Panc1 (cell line): ENCODE measurements at regions not wholly inside any gene's neighbourhood (a gene's known extent, or its start where the extent isn't known, plus 50 kb on each side); places are given as distances from the start of the nearest gene placed in this dataset.
"Not testable (repeated sequence)": the region's sequence is repeated elsewhere in the genome, so short reads cannot be mapped to it uniquely, and the experiment has no call there.

Source experiments
- ATAC-seq: fragments of 200-7000 bp; cut with Tn5 transposase; 2 replicates; pipeline ENCODE4 v1.9.1; 2020; ENCODE audit warnings: mild to moderate bottlenecking, moderate library complexity
- BruUV-seq: library from RNA; stranded (reverse); fragments of 400-500 nt; replicated peaks from 2 replicates; lab custom pipeline; 2021; lab: Mats Ljungman, UMichigan
- CTCF ChIA-PET: fragments of 300-600 bp; sonication (Branson Sonifier 250); formaldehyde crosslinking; loops from one replicate; lab custom pipeline; 2022; ENCODE audit warnings: antibody characterized with exemption; lab: Charles Lee
- POLR2A ChIA-PET: fragments of 300-600 bp; sonication (Branson Sonifier 250); formaldehyde crosslinking; loops from one replicate; lab custom pipeline; 2022; ENCODE audit warnings: antibody characterized with exemption; lab: Charles Lee
- DNase-seq: peaks from one replicate; pipeline ENCODE4 v3.0.0-alpha.2; 2010; ENCODE audit warnings: low read depth, low spot score
- H3K27ac ChIP-seq: 2 replicates; pipeline ENCODE4 v1.5.1; 2011; ENCODE audit warnings: mild to moderate bottlenecking, low read length, inconsistent platforms
- H3K27me3 ChIP-seq: fragments of 200-500 bp; sonication (Bioruptor generic); 2 replicates; pipeline ENCODE4 v1.6.0; 2014; ENCODE audit warnings: low read length, inconsistent platforms; ENCODE audit not compliant: control insufficient read depth, insufficient read depth
- H3K36me3 ChIP-seq: fragments of 200-500 bp; sonication (Bioruptor generic); 2 replicates; pipeline ENCODE4 v1.5.1; 2014; ENCODE audit warnings: inconsistent platforms, mild to moderate bottlenecking, low read length, moderate library complexity; ENCODE audit not compliant: control insufficient read depth, insufficient read depth
- H3K4me1 ChIP-seq: 2 replicates; pipeline ENCODE4 v1.5.1; 2011; ENCODE audit warnings: inconsistent platforms, mild to moderate bottlenecking, low read length, moderate library complexity; ENCODE audit not compliant: control insufficient read depth, insufficient read depth
- H3K4me3 ChIP-seq, 2 experiments: 2 replicates each; pipeline ENCODE4 v1.5.1; 2011 to 2012; ENCODE audit warnings: low read depth in 2 of 2, low read length in 2 of 2, mild to moderate bottlenecking in 2 of 2, inconsistent platforms in 1 of 2, moderate library complexity in 1 of 2
- H3K9me3 ChIP-seq: fragments of 200-500 bp; sonication (Bioruptor generic); 2 replicates; pipeline ENCODE4 v1.5.1; 2014; ENCODE audit warnings: low read depth, mild to moderate bottlenecking, inconsistent platforms, low read length, moderate library complexity; ENCODE audit not compliant: control insufficient read depth, insufficient read depth
- CTCF ChIP-seq: fragments of 450-650 bp; IDR thresholded peaks from 2 replicates; pipeline ENCODE4 v1.5.1; 2017; ENCODE audit warnings: mild to moderate bottlenecking
- POLR2AphosphoS5 ChIP-seq: IDR thresholded peaks from 2 replicates; pipeline ENCODE4 v1.6.1; 2012; ENCODE audit warnings: mild to moderate bottlenecking, low read depth, low read length, moderate library complexity
- SIN3A ChIP-seq: IDR thresholded peaks from 2 replicates; pipeline ENCODE4 v1.6.1; 2012; ENCODE audit warnings: low read depth, mild to moderate bottlenecking, low read length, moderate library complexity, borderline replicate concordance; ENCODE audit not compliant: insufficient read depth
- TCF7L2 ChIP-seq: IDR thresholded peaks from 2 replicates; pipeline ENCODE4 v1.6.1; 2011; ENCODE audit warnings: mild to moderate bottlenecking, low read depth, low read length, inconsistent platforms
- in situ Hi-C: cut with HindIII; loops from 2 replicates; pipeline ENCODE4 v1.10.0; 2016; ENCODE audit warnings: low sequenced_read_pairs, low pct_unique_long_range_greater_than_20kb
- intact Hi-C: fragments of 100-400 bp; cut with micrococcal nuclease; formaldehyde crosslinking; loops from one replicate; pipeline ENCODE4 v1.10.0; 2022; ENCODE audit not compliant: unreplicated experiment
- TF ChIP-seq, protein P1 (sequence below), 2 experiments: IDR thresholded peaks; 2 replicates each; pipeline ENCODE4 v1.6.1; 2011 to 2012; ENCODE audit warnings: low read depth in 2 of 2, control low read depth in 1 of 2, low read length in 1 of 2, mild to moderate bottlenecking in 1 of 2, moderate library complexity in 1 of 2; ENCODE audit not compliant: insufficient read depth in 1 of 2

GRCh38 chr21:14630556-14631069 is 84.5 kb upstream of the SAMSN1 start:
- no peak for ATAC-seq
- no peaks in the 10 kb centered on the region for H3K27me3 ChIP-seq
- intact Hi-C loops (no loop called here), in situ Hi-C loops (no loop called here)
- H3K4me3 ChIP-seq = no peak overlapping the region
- H3K4me1 ChIP-seq = no peaks in the 10 kb centered on the region
- TF ChIP-seq TCF7L2 (no peak), SIN3A (no peak), CTCF (no peak), POLR2AphosphoS5 (no peak)
- TF ChIP-seq, protein P1, sequence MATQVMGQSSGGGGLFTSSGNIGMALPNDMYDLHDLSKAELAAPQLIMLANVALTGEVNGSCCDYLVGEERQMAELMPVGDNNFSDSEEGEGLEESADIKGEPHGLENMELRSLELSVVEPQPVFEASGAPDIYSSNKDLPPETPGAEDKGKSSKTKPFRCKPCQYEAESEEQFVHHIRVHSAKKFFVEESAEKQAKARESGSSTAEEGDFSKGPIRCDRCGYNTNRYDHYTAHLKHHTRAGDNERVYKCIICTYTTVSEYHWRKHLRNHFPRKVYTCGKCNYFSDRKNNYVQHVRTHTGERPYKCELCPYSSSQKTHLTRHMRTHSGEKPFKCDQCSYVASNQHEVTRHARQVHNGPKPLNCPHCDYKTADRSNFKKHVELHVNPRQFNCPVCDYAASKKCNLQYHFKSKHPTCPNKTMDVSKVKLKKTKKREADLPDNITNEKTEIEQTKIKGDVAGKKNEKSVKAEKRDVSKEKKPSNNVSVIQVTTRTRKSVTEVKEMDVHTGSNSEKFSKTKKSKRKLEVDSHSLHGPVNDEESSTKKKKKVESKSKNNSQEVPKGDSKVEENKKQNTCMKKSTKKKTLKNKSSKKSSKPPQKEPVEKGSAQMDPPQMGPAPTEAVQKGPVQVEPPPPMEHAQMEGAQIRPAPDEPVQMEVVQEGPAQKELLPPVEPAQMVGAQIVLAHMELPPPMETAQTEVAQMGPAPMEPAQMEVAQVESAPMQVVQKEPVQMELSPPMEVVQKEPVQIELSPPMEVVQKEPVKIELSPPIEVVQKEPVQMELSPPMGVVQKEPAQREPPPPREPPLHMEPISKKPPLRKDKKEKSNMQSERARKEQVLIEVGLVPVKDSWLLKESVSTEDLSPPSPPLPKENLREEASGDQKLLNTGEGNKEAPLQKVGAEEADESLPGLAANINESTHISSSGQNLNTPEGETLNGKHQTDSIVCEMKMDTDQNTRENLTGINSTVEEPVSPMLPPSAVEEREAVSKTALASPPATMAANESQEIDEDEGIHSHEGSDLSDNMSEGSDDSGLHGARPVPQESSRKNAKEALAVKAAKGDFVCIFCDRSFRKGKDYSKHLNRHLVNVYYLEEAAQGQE (IDR thresholded peaks at IDR 0.05; ENCODE audit: insufficient read depth in 1 of 2, low read depth in 2 of 2, low read length in 1 of 2) = no peak
- DNase-seq = no peak
- ChIA-PET CTCF (no interaction called here), POLR2A (no interaction called here)
- no TSS peak for BruUV-seq
- H3K36me3 ChIP-seq = no peaks in the 10 kb centered on the region
- no peak overlapping the region for H3K27ac ChIP-seq
- no peaks in the 10 kb centered on the region for H3K9me3 ChIP-seq

DNA sequence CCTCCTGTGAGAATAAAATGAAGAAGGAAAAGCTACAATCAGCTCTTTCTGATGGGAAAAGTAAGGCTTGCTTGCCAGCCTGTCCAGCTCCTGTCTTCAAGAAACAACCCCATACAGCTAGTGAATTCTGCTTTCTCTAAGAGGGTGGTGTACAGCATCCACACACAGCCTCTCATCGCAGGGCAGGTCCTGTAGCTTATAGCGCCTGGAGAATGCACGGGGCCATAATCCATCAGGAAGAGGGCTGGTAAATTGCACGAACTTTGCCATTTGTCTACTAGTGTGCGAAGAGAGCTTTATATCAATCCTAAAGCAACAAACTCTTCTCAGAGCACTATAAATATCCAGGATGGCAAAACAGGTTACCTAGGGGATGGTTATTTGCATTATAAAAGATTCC is 83.3 kb upstream of the SAMSN1 start:
- BruUV-seq = no TSS peak
- in situ Hi-C loops = no loop called here
- no peak for TF ChIP-seq SIN3A
- no peak for TF ChIP-seq TCF7L2
- TF ChIP-seq, protein P1 (IDR thresholded peaks at IDR 0.05; ENCODE audit: insufficient read depth in 1 of 2, low read depth in 2 of 2, low read length in 1 of 2) = no peak
- TF ChIP-seq POLR2AphosphoS5 = no peak
- no peak for TF ChIP-seq CTCF
- DNase-seq (no peak), ATAC-seq (no peak)
- Histone ChIP-seq H3K36me3 (no peaks in the 10 kb centered on the region), H3K27me3 (no peaks in the 10 kb centered on the region), H3K4me1 (no peaks in the 10 kb centered on the region), H3K9me3 (no peaks in the 10 kb centered on the region), H3K27ac (no peak overlapping the region), H3K4me3 (no peak overlapping the region)
- ChIA-PET POLR2A (no interaction called here), CTCF (no interaction called here)
- intact Hi-C loops = no loop called here

DNA sequence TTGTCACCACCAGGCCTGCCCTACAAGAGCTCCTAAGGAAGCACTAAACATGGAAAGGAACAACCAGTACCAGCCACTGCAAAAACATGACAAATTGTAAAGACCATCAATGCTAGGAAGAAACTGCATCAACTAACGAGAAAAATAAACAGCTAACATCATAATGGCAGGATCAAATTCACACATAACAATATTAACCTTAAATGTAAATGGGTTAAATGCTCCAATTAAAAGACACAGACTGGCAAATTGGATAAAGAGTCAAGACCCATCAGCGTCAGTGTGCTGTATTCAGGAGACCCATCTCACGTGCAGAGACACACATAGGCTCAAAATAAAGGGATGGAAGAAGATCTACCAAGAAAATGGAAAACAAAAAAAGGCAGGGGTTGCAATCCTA is 77.0 kb upstream of the SAMSN1 start:
- H3K36me3 ChIP-seq, DNase-seq, BruUV-seq, H3K4me3 ChIP-seq, in situ Hi-C loops, ATAC-seq, intact Hi-C loops, H3K27me3 ChIP-seq, POLR2A ChIA-PET, CTCF ChIA-PET, H3K27ac ChIP-seq, H3K9me3 ChIP-seq, H3K4me1 ChIP-seq: not testable (repeated sequence)
